NCI-H2107 (cell line): ENCODE measurements at regions not wholly inside any gene's neighbourhood (a gene's known extent, or its start where the extent isn't known, plus 50 kb on each side); places are given as distances from the start of the nearest gene placed in this dataset.
"Not testable (repeated sequence)": the region's sequence is repeated elsewhere in the genome, so short reads cannot be mapped to it uniquely, and the experiment has no call there.

ENCODE experiments used
- DNase-seq: peaks from one replicate; lab custom pipeline; 2025; lab: John Stamatoyannopoulos, UW

- no peak for DNase-seq
Observed at GRCh38 chr4:12359420-12359819, 930.7 kb upstream of the HS3ST1 start.

GRCh38 chr4:12333083-12333482 is 904.4 kb upstream of the HS3ST1 start:
- not testable (repeated sequence) for DNase-seq

GRCh38 chr4:12324965-12325364 is 896.3 kb upstream of the HS3ST1 start:
- no peak for DNase-seq

- no peak for DNase-seq
Observed at GRCh38 chr4:12319765-12320164, 891.1 kb upstream of the HS3ST1 start.

GRCh38 chr4:12304905-12305304 is 876.2 kb upstream of the HS3ST1 start:
- no peak for DNase-seq

- DNase-seq: no peak
Observed at GRCh38 chr4:12296366-12296765, 867.7 kb upstream of the HS3ST1 start.

GRCh38 chr4:12293906-12294525 is 865.3 kb upstream of the HS3ST1 start:
- DNase-seq: no peak

GRCh38 chr4:12286351-12286750 is 857.7 kb upstream of the HS3ST1 start:
- no peak for DNase-seq

- DNase-seq: no peak
Observed at GRCh38 chr4:12270546-12270945, 841.9 kb upstream of the HS3ST1 start.

GRCh38 chr4:12265554-12265953 is 836.9 kb upstream of the HS3ST1 start:
- DNase-seq: no peak

GRCh38 chr4:12260453-12260852 is 831.8 kb upstream of the HS3ST1 start:
- DNase-seq: no peak

- DNase-seq: no peak
Observed at GRCh38 chr4:12244973-12245372, 816.3 kb upstream of the HS3ST1 start.

GRCh38 chr4:12242354-12242753 is 813.7 kb upstream of the HS3ST1 start:
- DNase-seq: no peak

GRCh38 chr4:12239897-12240636 is 811.4 kb upstream of the HS3ST1 start:
- no peak for DNase-seq

GRCh38 chr4:12231098-12231497 is 802.4 kb upstream of the HS3ST1 start:
- no peak for DNase-seq

GRCh38 chr4:12221031-12221430 is 792.3 kb upstream of the HS3ST1 start:
- no peak for DNase-seq

- DNase-seq: no peak
Observed at GRCh38 chr4:12211636-12212035, 782.9 kb upstream of the HS3ST1 start.

- DNase-seq: no peak
Observed at GRCh38 chr4:12207396-12207795, 778.7 kb upstream of the HS3ST1 start.

- DNase-seq: no peak
Observed at GRCh38 chr4:12206091-12206490, 777.4 kb upstream of the HS3ST1 start.

- no peak for DNase-seq
Observed at GRCh38 chr4:12203945-12204344, 775.3 kb upstream of the HS3ST1 start.

GRCh38 chr4:12200226-12200625 is 771.5 kb upstream of the HS3ST1 start:
- DNase-seq: no peak

- no peak for DNase-seq
Observed at GRCh38 chr4:12186526-12186925, 757.8 kb upstream of the HS3ST1 start.

- DNase-seq: no peak
Observed at GRCh38 chr4:12178614-12179610, 750.2 kb upstream of the HS3ST1 start.
